DMS53 treated with DMSO at 0.1 percent for 48 hours (cell line): ENCODE measurements at regions not wholly inside any gene's neighbourhood (a gene's known extent, or its start where the extent isn't known, plus 50 kb on each side); places are given as distances from the start of the nearest gene placed in this dataset.

Experiments
- DNase-seq: peaks from one replicate; lab custom pipeline; 2025; ENCODE audit not compliant: unreplicated experiment; lab: John Stamatoyannopoulos, UW

- DNase-seq, result no peak
Observed at GRCh38 chr5:5804478-5805233, 382.2 kb downstream of the ICE1 start.

- DNase-seq, result no peak
Observed at GRCh38 chr5:5800801-5801761, 378.6 kb downstream of the ICE1 start.

GRCh38 chr5:5799826-5800225 lies 377.3 kb downstream of the ICE1 start:
- DNase-seq, result no peak

- DNase-seq, result no peak
Observed at GRCh38 chr5:5799229-5799628, 376.8 kb downstream of the ICE1 start.

- DNase-seq, result no peak
Observed at GRCh38 chr5:5798462-5798861, 376.0 kb downstream of the ICE1 start.

GRCh38 chr5:5798041-5798440 lies 375.6 kb downstream of the ICE1 start:
- no peak for DNase-seq

- DNase-seq, result no peak
Observed at GRCh38 chr5:5795074-5795771, 372.7 kb downstream of the ICE1 start.

GRCh38 chr5:5794118-5794560 lies 371.7 kb downstream of the ICE1 start:
- DNase-seq, result no peak

GRCh38 chr5:5793242-5794117 lies 371.0 kb downstream of the ICE1 start:
- DNase-seq, result no peak

GRCh38 chr5:5792106-5792505 lies 369.6 kb downstream of the ICE1 start:
- no peak for DNase-seq

GRCh38 chr5:5788793-5789192 lies 366.3 kb downstream of the ICE1 start:
- DNase-seq, result no peak

- DNase-seq, result no peak
Observed at GRCh38 chr5:5787373-5787772, 364.9 kb downstream of the ICE1 start.

GRCh38 chr5:5784101-5784500 lies 361.6 kb downstream of the ICE1 start:
- no peak for DNase-seq

- no peak for DNase-seq
Observed at GRCh38 chr5:5783021-5783420, 360.5 kb downstream of the ICE1 start.

GRCh38 chr5:5782402-5782801 lies 359.9 kb downstream of the ICE1 start:
- no peak for DNase-seq

GRCh38 chr5:5781335-5781734 lies 358.9 kb downstream of the ICE1 start:
- no peak for DNase-seq

- DNase-seq, result no peak
Observed at GRCh38 chr5:5780253-5780652, 357.8 kb downstream of the ICE1 start.

- no peak for DNase-seq
Observed at GRCh38 chr5:5777013-5777412, 354.5 kb downstream of the ICE1 start.

- DNase-seq, result no peak
Observed at GRCh38 chr5:5772202-5772601, 349.7 kb downstream of the ICE1 start.

GRCh38 chr5:5770825-5771224 lies 348.3 kb downstream of the ICE1 start:
- no peak for DNase-seq
